ENCODE measurements at regions not wholly inside any gene's neighbourhood (a gene's known extent, or its start where the extent isn't known, plus 50 kb on each side); places are given as distances from the start of the nearest gene placed in this dataset.

- Mint-ChIP-seq H3K9me3 (ENCODE audit: unreplicated experiment) (no peaks in the 10 kb centered on the region), H3K27me3 (ENCODE audit: insufficient read depth, unreplicated experiment) (no peaks in the 10 kb centered on the region), H3K27ac (ENCODE audit: low read depth, unreplicated experiment) (no peak overlapping the region), H3K4me3 (ENCODE audit: unreplicated experiment) (no peak overlapping the region), H3K4me1 (ENCODE audit: insufficient read depth, unreplicated experiment) (peaks cover 18% of the 10 kb centered on the region), H3K36me3 (ENCODE audit: insufficient read depth, unreplicated experiment) (no peaks in the 10 kb centered on the region)
- no peak for TF ChIP-seq CTCF (IDR thresholded peaks at IDR 0.05; ENCODE audit: unreplicated experiment)
- ChIA-PET POLR2A (no interaction called here), CTCF (interaction anchor here (0.9 kb wide), 1 partner anchor 12 kb away, joined by 4 read pairs; no protein-coding TSS in a partner anchor)
- BruUV-seq (replicated peaks), result no TSS peak
- DNase-seq (ENCODE audit: unreplicated experiment), result no peak
- intact Hi-C loops (cut with micrococcal nuclease), result no loop called here
Observed at GRCh38 chr9:38129366-38129765, 60.3 kb upstream of the SHB start.

GRCh38 chr9:38128752-38129270 lies 59.8 kb upstream of the SHB start:
- CTCF ChIA-PET, result interaction anchor here (0.9 kb wide), 1 partner anchor 234 kb away, joined by 4 read pairs; no protein-coding TSS in a partner anchor
- no peaks in the 10 kb centered on the region for H3K9me3 Mint-ChIP-seq (ENCODE audit: unreplicated experiment)
- H3K4me3 Mint-ChIP-seq (ENCODE audit: unreplicated experiment), result no peak overlapping the region
- H3K27ac Mint-ChIP-seq (ENCODE audit: low read depth, unreplicated experiment), result no peak overlapping the region
- H3K36me3 Mint-ChIP-seq (ENCODE audit: insufficient read depth, unreplicated experiment), result no peaks in the 10 kb centered on the region
- intact Hi-C loops (cut with micrococcal nuclease), result no loop called here
- H3K4me1 Mint-ChIP-seq (ENCODE audit: insufficient read depth, unreplicated experiment), result peaks cover 18% of the 10 kb centered on the region
- DNase-seq (ENCODE audit: unreplicated experiment), result no peak
- no peaks in the 10 kb centered on the region for H3K27me3 Mint-ChIP-seq (ENCODE audit: insufficient read depth, unreplicated experiment)
- no peak for TF ChIP-seq CTCF (IDR thresholded peaks at IDR 0.05; ENCODE audit: unreplicated experiment)
- BruUV-seq (replicated peaks), result no TSS peak
- POLR2A ChIA-PET, result no interaction called here

- ChIA-PET CTCF (interaction anchor here (0.7 to 3.2 kb wide), 3 partner anchors 10 to 119 kb away, joined by 3 to 10 read pairs (median 3); no protein-coding TSS in a partner anchor), POLR2A (no interaction called here)
- intact Hi-C loops (cut with micrococcal nuclease), result no loop called here
- H3K9me3 Mint-ChIP-seq (ENCODE audit: unreplicated experiment), result no peaks in the 10 kb centered on the region
- BruUV-seq (replicated peaks), result no TSS peak
- no peak overlapping the region for H3K4me3 Mint-ChIP-seq (ENCODE audit: unreplicated experiment)
- no peaks in the 10 kb centered on the region for H3K36me3 Mint-ChIP-seq (ENCODE audit: insufficient read depth, unreplicated experiment)
- peak; percentile 13 for DNase-seq (ENCODE audit: unreplicated experiment)
- no peak for TF ChIP-seq CTCF (IDR thresholded peaks at IDR 0.05; ENCODE audit: unreplicated experiment)
- H3K27me3 Mint-ChIP-seq (ENCODE audit: insufficient read depth, unreplicated experiment), result no peaks in the 10 kb centered on the region
- peaks cover 18% of the 10 kb centered on the region for H3K4me1 Mint-ChIP-seq (ENCODE audit: insufficient read depth, unreplicated experiment)
- H3K27ac Mint-ChIP-seq (ENCODE audit: low read depth, unreplicated experiment), result no peak overlapping the region
Observed at GRCh38 chr9:38127271-38127839, 58.3 kb upstream of the SHB start.

GRCh38 chr9:38126730-38127129 lies 57.7 kb upstream of the SHB start:
- ChIA-PET CTCF (interaction anchor here (3.2 kb wide), 1 partner anchor 11 kb away, joined by 10 read pairs; no protein-coding TSS in a partner anchor), POLR2A (no interaction called here)
- intact Hi-C loops (cut with micrococcal nuclease), result no loop called here
- TF ChIP-seq CTCF (IDR thresholded peaks at IDR 0.05; ENCODE audit: unreplicated experiment), result no peak
- Mint-ChIP-seq H3K27me3 (ENCODE audit: insufficient read depth, unreplicated experiment) (no peaks in the 10 kb centered on the region), H3K4me3 (ENCODE audit: unreplicated experiment) (no peak overlapping the region), H3K4me1 (ENCODE audit: insufficient read depth, unreplicated experiment) (peaks cover 18% of the 10 kb centered on the region), H3K9me3 (ENCODE audit: unreplicated experiment) (no peaks in the 10 kb centered on the region), H3K27ac (ENCODE audit: low read depth, unreplicated experiment) (no peak overlapping the region), H3K36me3 (ENCODE audit: insufficient read depth, unreplicated experiment) (no peaks in the 10 kb centered on the region)
- BruUV-seq (replicated peaks), result no TSS peak
- peak; percentile 9 for DNase-seq (ENCODE audit: unreplicated experiment)
